ENCODE measurements at regions not wholly inside any gene's neighbourhood (a gene's known extent, or its start where the extent isn't known, plus 50 kb on each side); places are given as distances from the start of the nearest gene placed in this dataset.

DNA sequence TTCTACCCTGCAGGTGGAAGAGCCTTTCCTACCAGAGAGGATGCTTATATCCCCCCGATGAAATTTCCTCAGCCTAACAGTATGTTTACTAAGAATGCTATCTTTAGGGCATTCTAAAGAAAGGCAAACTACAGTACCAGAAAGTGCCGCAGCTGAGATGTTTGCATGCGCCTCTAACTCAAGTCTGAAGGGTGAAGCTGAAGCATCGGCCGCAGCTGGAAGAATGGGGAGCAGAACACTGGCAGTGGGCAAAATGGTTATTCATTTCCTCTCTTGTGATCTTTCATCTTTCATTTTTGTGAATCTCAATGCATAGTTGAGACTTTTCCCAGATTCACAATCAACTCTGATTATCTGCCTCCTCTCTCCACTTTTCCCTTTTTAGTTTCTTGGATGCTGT, 648.2 kb upstream of the ZEB2 start:
- TF ChIP-seq, protein P1, sequence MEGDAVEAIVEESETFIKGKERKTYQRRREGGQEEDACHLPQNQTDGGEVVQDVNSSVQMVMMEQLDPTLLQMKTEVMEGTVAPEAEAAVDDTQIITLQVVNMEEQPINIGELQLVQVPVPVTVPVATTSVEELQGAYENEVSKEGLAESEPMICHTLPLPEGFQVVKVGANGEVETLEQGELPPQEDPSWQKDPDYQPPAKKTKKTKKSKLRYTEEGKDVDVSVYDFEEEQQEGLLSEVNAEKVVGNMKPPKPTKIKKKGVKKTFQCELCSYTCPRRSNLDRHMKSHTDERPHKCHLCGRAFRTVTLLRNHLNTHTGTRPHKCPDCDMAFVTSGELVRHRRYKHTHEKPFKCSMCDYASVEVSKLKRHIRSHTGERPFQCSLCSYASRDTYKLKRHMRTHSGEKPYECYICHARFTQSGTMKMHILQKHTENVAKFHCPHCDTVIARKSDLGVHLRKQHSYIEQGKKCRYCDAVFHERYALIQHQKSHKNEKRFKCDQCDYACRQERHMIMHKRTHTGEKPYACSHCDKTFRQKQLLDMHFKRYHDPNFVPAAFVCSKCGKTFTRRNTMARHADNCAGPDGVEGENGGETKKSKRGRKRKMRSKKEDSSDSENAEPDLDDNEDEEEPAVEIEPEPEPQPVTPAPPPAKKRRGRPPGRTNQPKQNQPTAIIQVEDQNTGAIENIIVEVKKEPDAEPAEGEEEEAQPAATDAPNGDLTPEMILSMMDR (conservative IDR thresholded peaks at IDR 0.05 in 1 of 2, IDR thresholded peaks at IDR 0.05 in 1 of 2; ENCODE audit: low read depth in 1 of 2, low read length in 2 of 2): no peak
- no peak for TF ChIP-seq EZH2 (IDR thresholded peaks at IDR 0.05; ENCODE audit: low read length, missing control alignments)

Measured in fibroblast of lung (primary cell).